K562 (cell line): ENCODE measurements at regions not wholly inside any gene's neighbourhood (a gene's known extent, or its start where the extent isn't known, plus 50 kb on each side); places are given as distances from the start of the nearest gene placed in this dataset.

ENCODE experiments used
- ATAC-seq: fragments of 200-7000 bp; cut with Tn5 transposase; 3 replicates; pipeline ENCODE4 v1.9.1; 2020; ENCODE audit warnings: moderate library complexity
- BruUV-seq: library from RNA; stranded (reverse); fragments of 400-500 nt; replicated peaks from 2 replicates; lab custom pipeline; 2021; lab: Mats Ljungman, UMichigan
- CTCF ChIA-PET: fragments of 300-600 bp; formaldehyde crosslinking; extraction: SDS; loops from one replicate; lab custom pipeline; 2021; ENCODE audit warnings: low intra/inter-chr PET ratio; lab: Yijun Ruan, JAX
- POLR2A ChIA-PET: fragments of 300-600, 350-650 bp; sonication (Branson Sonifier 250); formaldehyde crosslinking; extraction: SDS; loops from one replicate; lab custom pipeline; 2021; ENCODE audit warnings: antibody characterized with exemption, inconsistent platforms; lab: Yijun Ruan, JAX
- DNase-seq, 4 experiments: peaks; one replicate each; pipeline versions ENCODE4 v3.0.0 to v3.0.0-alpha.2; 2011 to 2018; ENCODE audit warnings: low spot score in 3 of 4, mixed read lengths in 3 of 4; ENCODE audit errors: extremely low read depth in 1 of 4
- FAIRE-seq: peaks from 2 replicates; lab custom pipeline; 2011; peaks lifted over from hg19 to GRCh38; lab: Jason Lieb, UNC
- H2AFZ ChIP-seq: 2 replicates; pipeline ENCODE4 v1.6.0; 2011; ENCODE audit warnings: low read depth, low read length, control low read depth, inconsistent platforms
- H3K27ac ChIP-seq: fragments of 200-600 bp; 3 replicates; pipeline ENCODE4 v1.8.0; 2011; ENCODE audit warnings: low read depth, mild to moderate bottlenecking, control low read depth, inconsistent platforms, low read length, moderate library complexity, mixed read lengths; ENCODE audit errors: extremely low read depth
- H3K27me3 ChIP-seq, 2 experiments: fragments of 300-600 bp in 1 of 2; 2 replicates in 1 of 2; 3 replicates in 1 of 2; pipeline versions ENCODE4 v1.6.0 to v1.8.0; 2011; ENCODE audit warnings: inconsistent platforms in 2 of 2, low read length in 2 of 2, mild to moderate bottlenecking in 1 of 2, mixed read lengths in 1 of 2, moderate library complexity in 1 of 2; ENCODE audit not compliant: control insufficient read depth in 2 of 2, insufficient read depth in 2 of 2
- H3K36me3 ChIP-seq: fragments of 300-600 bp; 3 replicates; pipeline ENCODE4 v1.8.0; 2011; ENCODE audit warnings: mild to moderate bottlenecking, low read length, inconsistent platforms; ENCODE audit not compliant: control insufficient read depth, insufficient read depth
- H3K4me1 ChIP-seq, 2 experiments: fragments of 200-600 bp in 1 of 2; replicated peaks in 1 of 2; 2 replicates in 1 of 2; 3 replicates in 1 of 2; pipeline versions ENCODE4 v1.5.1 to v1.8.0; 2011; ENCODE audit warnings: inconsistent platforms in 2 of 2, low read length in 2 of 2, mild to moderate bottlenecking in 1 of 2, mixed read lengths in 1 of 2, moderate library complexity in 1 of 2; ENCODE audit not compliant: control insufficient read depth in 2 of 2, insufficient read depth in 2 of 2
- H3K4me2 ChIP-seq: 2 replicates; pipeline ENCODE4 v1.6.1; 2011; ENCODE audit warnings: low read length, control low read depth, inconsistent platforms, mixed read lengths; ENCODE audit not compliant: insufficient read depth
- H3K4me3 ChIP-seq: fragments of 200-600 bp; sonication (generic), shearing (Covaris generic); 2 replicates; pipeline ENCODE4 v1.5.1; 2016; ENCODE audit warnings: control low read depth, inconsistent platforms
- H3K79me2 ChIP-seq: fragments of 200-600 bp; 3 replicates; pipeline ENCODE4 v1.8.0; 2011; ENCODE audit warnings: low read length, inconsistent platforms; ENCODE audit not compliant: control insufficient read depth, insufficient read depth
- H3K9ac ChIP-seq, 2 experiments: 2 replicates each; pipeline versions ENCODE4 v1.6.0 to v1.6.1; 2011; ENCODE audit warnings: low read depth in 2 of 2, low read length in 2 of 2, control low read depth in 1 of 2, inconsistent platforms in 1 of 2, mild to moderate bottlenecking in 1 of 2, mixed read lengths in 1 of 2; ENCODE audit not compliant: insufficient read depth in 1 of 2
- H3K9me1 ChIP-seq: one replicate; pipeline ENCODE4 v1.6.0; 2011; ENCODE audit warnings: inconsistent platforms, mild to moderate bottlenecking, low read length, moderate library complexity; ENCODE audit not compliant: control insufficient read depth, insufficient read depth
- H3K9me3 ChIP-seq: replicated peaks from 2 replicates; pipeline ENCODE4 v1.5.1; 2011; ENCODE audit warnings: low read depth, low read length, inconsistent platforms; ENCODE audit not compliant: control insufficient read depth, insufficient read depth
- H4K20me1 ChIP-seq: replicated peaks from 2 replicates; pipeline ENCODE4 v1.6.1; 2011; ENCODE audit warnings: low read length, inconsistent platforms, mixed read lengths; ENCODE audit not compliant: control insufficient read depth, insufficient read depth
- BRD9 ChIP-seq: fragments of 450-650 bp; IDR thresholded peaks from 2 replicates; pipeline ENCODE4 v1.6.1; 2018; ENCODE audit warnings: low read depth; ENCODE audit not compliant: partially characterized antibody
- CREM ChIP-seq: IDR thresholded peaks from 2 replicates; pipeline ENCODE4 v1.6.1; 2014; ENCODE audit warnings: antibody characterized with exemption, low read depth
- GABPA ChIP-seq: fragments of 200-800 bp; sonication (Bioruptor generic); conservative IDR thresholded peaks from 2 replicates; pipeline ENCODE4 v1.6.1; 2016; ENCODE audit warnings: low read depth, missing genetic modification characterization, missing compliant biosample characterization
- HIVEP1 ChIP-seq: fragments of 250-450 bp; sonication (Bioruptor Pico); IDR thresholded peaks from 2 replicates; pipeline ENCODE4 v1.4.0; 2020; ENCODE audit warnings: mild to moderate bottlenecking
- KLF13 ChIP-seq: fragments of 450-650 bp; IDR thresholded peaks from 2 replicates; pipeline ENCODE4 v1.6.1; 2016; ENCODE audit warnings: missing genetic modification characterization, low read depth, mild to moderate bottlenecking, missing compliant biosample characterization, moderate library complexity, borderline replicate concordance
- MEF2D ChIP-seq: conservative IDR thresholded peaks from 2 replicates; pipeline ENCODE4 v1.6.1; 2016; ENCODE audit warnings: low read depth, missing genetic modification characterization, missing compliant biosample characterization
- MTA3 ChIP-seq: fragments of 450-650 bp; formaldehyde crosslinking; IDR thresholded peaks from 2 replicates; pipeline ENCODE4 v1.6.1; 2017; ENCODE audit warnings: mild to moderate bottlenecking, borderline replicate concordance
- NR2F6 ChIP-seq: fragments of 450-650 bp; formaldehyde crosslinking; IDR thresholded peaks from 2 replicates; pipeline ENCODE4 v1.4.0; 2020; ENCODE audit warnings: mild to moderate bottlenecking
- POLR3G ChIP-seq: IDR thresholded peaks from 2 replicates; pipeline ENCODE4 v1.6.1; 2011; ENCODE audit not compliant: insufficient read length, insufficient replicate concordance; ENCODE audit errors: extremely low read depth
- SMAD4 ChIP-seq: fragments of 250-450 bp; sonication (Bioruptor Pico); conservative IDR thresholded peaks from 2 replicates; pipeline ENCODE4 v1.8.0; 2021; ENCODE audit warnings: inconsistent platforms, mild to moderate bottlenecking, moderate library complexity
- SRSF3 ChIP-seq: fragments of 200-400 bp; formaldehyde crosslinking; IDR thresholded peaks from 2 replicates; pipeline ENCODE4 v1.6.1; 2016; ENCODE audit warnings: mild to moderate bottlenecking, low read length, moderate library complexity; ENCODE audit not compliant: insufficient read depth
- U2AF2 ChIP-seq: fragments of 200-400 bp; formaldehyde crosslinking; optimal IDR thresholded peaks from 2 replicates; pipeline ENCODE3; 2017; ENCODE audit warnings: low read depth, mild to moderate bottlenecking, low read length
- ZNF133 ChIP-seq: fragments of 250-450 bp; sonication (Bioruptor Pico); IDR thresholded peaks from 2 replicates; pipeline ENCODE4 v1.4.0; 2020; ENCODE audit warnings: mild to moderate bottlenecking
- WGBS: fragments of 100-300 bp; shearing (Covaris generic); methylation state at CpG from one replicate; pipeline ENCODE4 v1.1.6; 2016; ENCODE audit warnings: low coverage, mixed read lengths; ENCODE audit not compliant: insufficient coverage; ENCODE audit errors: missing lambda C conversion rate; 5-methylcytosine and 5-hydroxymethylcytosine counted together
- in situ Hi-C: fragments of 300-500 bp; cut with MboI; formaldehyde crosslinking; loops from 4 replicates; pipeline ENCODE4 v1.15.0; 2018; ENCODE audit warnings: inconsistent platforms, mixed read lengths
- intact Hi-C: fragments of 100-400 bp; cut with micrococcal nuclease; formaldehyde crosslinking; loops from 2 replicates; pipeline ENCODE4 v1.14.2; 2022
- TF ChIP-seq, protein P1 (sequence below): fragments of 250-450 bp; sonication (Bioruptor Pico); IDR thresholded peaks from 2 replicates; pipeline ENCODE4 v1.4.0; 2020; ENCODE audit warnings: borderline replicate concordance
- TF ChIP-seq, protein P2 (sequence below): fragments of 450-650 bp; IDR thresholded peaks from 2 replicates; pipeline ENCODE4 v1.7.0; 2016; ENCODE audit warnings: borderline replicate concordance
- TF ChIP-seq, protein P3 (sequence below): fragments of 250-450 bp; sonication (Bioruptor Pico); IDR thresholded peaks from 2 replicates; pipeline ENCODE4 v1.9.0; 2021; ENCODE audit warnings: mild to moderate bottlenecking

DNA sequence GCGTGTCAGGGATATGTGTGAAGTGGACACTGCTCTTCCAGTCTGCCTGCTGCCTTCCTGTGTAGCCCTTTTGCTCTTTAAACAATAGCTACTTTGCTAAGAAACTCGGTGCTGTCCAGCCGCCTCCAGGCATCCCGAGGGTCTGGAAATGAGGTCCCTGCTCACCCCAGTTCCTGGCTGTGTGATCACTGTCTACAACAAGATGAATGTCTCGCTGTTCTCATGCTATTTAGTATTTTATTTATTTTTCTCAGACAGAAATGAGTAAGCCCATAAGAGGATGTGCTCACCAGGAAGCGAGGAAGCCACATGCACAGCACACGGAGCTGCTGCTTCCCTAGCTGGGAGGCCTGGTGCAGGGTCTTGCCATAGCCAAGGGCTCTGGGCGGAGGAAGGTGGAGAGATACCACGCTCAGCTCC lies 167.0 kb upstream of the PITRM1 start:
- no TSS peak for BruUV-seq
- ChIA-PET CTCF (no interaction called here), POLR2A (interaction anchor here (0.9 kb wide), 1 partner anchor 18 kb away, joined by 3 read pairs; no protein-coding TSS in a partner anchor)
- H3K27me3 ChIP-seq, result peaks cover 15 to 27% of the 10 kb centered on the region in 2 experiments
- no peaks in the 10 kb centered on the region for H3K9me1 ChIP-seq
- H3K27ac ChIP-seq, result no peak overlapping the region
- no peaks in the 10 kb centered on the region for H3K36me3 ChIP-seq
- H2AFZ ChIP-seq, result no peak overlapping the region
- ATAC-seq (no peak), FAIRE-seq (no peak), DNase-seq (no peak)
- 19% methylated on average over 9 of the region's 9 CpGs for WGBS
- no peak for TF ChIP-seq NR2F6
- no peak for TF ChIP-seq ZNF133 (CRISPR knock-in tag)
- TF ChIP-seq, protein P1, sequence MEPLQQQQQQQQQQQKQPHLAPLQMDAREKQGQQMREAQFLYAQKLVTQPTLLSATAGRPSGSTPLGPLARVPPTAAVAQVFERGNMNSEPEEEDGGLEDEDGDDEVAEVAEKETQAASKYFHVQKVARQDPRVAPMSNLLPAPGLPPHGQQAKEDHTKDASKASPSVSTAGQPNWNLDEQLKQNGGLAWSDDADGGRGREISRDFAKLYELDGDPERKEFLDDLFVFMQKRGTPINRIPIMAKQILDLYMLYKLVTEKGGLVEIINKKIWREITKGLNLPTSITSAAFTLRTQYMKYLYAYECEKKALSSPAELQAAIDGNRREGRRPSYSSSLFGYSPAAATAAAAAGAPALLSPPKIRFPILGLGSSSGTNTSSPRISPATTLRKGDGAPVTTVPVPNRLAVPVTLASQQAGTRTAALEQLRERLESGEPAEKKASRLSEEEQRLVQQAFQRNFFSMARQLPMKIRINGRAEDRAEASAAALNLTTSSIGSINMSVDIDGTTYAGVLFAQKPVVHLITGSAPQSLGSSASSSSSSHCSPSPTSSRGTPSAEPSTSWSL (CRISPR knock-in tag), result no peak
- no peak for TF ChIP-seq HIVEP1
- no peak for TF ChIP-seq SRSF3
- TF ChIP-seq CREM, result no peak
- TF ChIP-seq, protein P2, sequence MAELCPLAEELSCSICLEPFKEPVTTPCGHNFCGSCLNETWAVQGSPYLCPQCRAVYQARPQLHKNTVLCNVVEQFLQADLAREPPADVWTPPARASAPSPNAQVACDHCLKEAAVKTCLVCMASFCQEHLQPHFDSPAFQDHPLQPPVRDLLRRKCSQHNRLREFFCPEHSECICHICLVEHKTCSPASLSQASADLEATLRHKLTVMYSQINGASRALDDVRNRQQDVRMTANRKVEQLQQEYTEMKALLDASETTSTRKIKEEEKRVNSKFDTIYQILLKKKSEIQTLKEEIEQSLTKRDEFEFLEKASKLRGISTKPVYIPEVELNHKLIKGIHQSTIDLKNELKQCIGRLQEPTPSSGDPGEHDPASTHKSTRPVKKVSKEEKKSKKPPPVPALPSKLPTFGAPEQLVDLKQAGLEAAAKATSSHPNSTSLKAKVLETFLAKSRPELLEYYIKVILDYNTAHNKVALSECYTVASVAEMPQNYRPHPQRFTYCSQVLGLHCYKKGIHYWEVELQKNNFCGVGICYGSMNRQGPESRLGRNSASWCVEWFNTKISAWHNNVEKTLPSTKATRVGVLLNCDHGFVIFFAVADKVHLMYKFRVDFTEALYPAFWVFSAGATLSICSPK, result no peak
- TF ChIP-seq POLR3G, result no peak
- no peak for TF ChIP-seq MTA3
- no peak for TF ChIP-seq KLF13 (tag)
- no peak for TF ChIP-seq BRD9
- no peak for TF ChIP-seq MEF2D (tag)
- TF ChIP-seq U2AF2, result no peak
- TF ChIP-seq SMAD4 (CRISPR knock-in tag), result no peak
- TF ChIP-seq, protein P3, sequence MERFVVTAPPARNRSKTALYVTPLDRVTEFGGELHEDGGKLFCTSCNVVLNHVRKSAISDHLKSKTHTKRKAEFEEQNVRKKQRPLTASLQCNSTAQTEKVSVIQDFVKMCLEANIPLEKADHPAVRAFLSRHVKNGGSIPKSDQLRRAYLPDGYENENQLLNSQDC (CRISPR knock-in tag), result no peak
- no peak for TF ChIP-seq GABPA (tag)
- H3K9me3 ChIP-seq, result no peaks in the 10 kb centered on the region
- peaks cover 21% of the 10 kb centered on the region for H4K20me1 ChIP-seq
- intact Hi-C loops (no loop called here), in situ Hi-C loops (no loop called here)
- H3K79me2 ChIP-seq, result no peaks in the 10 kb centered on the region
- H3K4me3 ChIP-seq, result no peak overlapping the region
- H3K4me1 ChIP-seq, result no peaks in the 10 kb centered on the region
- H3K4me2 ChIP-seq, result no peak overlapping the region
- no peak overlapping the region for H3K9ac ChIP-seq
